ENCODE measurements at regions not wholly inside any gene's neighbourhood (a gene's known extent, or its start where the extent isn't known, plus 50 kb on each side); places are given as distances from the start of the nearest gene placed in this dataset.
"Not testable (repeated sequence)": the region's sequence is repeated elsewhere in the genome, so short reads cannot be mapped to it uniquely, and the experiment has no call there.

- ATAC-seq (ENCODE audit: low read depth) (peak; percentile 85), DNase-seq (peak; percentile 67)
- intact Hi-C loops (cut with micrococcal nuclease), result loop anchor here (10.0 kb wide), 2 partner anchors 142 to 242 kb away; partner anchors contain the start of gene POLR3E
- H3K27me3 Mint-ChIP-seq; H3K36me3 Mint-ChIP-seq (ENCODE audit: low read depth); H3K9me3 Mint-ChIP-seq; H3K4me1 Mint-ChIP-seq; CTCF ChIA-PET: not testable (repeated sequence)
- H3K4me3 Mint-ChIP-seq, result peak overlapping the region; percentile 95
- H3K27ac Mint-ChIP-seq, result peak overlapping the region; percentile 94
- POLR2A ChIA-PET, result interaction anchor here (0.7 to 1.1 kb wide), 4 partner anchors 12 to 1137 kb away, joined by 3 to 4 read pairs (median 3); no protein-coding TSS in a partner anchor
Observed at GRCh38 chr16:22436823-22437652, 62.6 kb upstream of the CDR2 start.

- peak overlapping the region; percentile 94 for H3K27ac Mint-ChIP-seq
- H3K27me3 Mint-ChIP-seq; CTCF ChIA-PET; H3K36me3 Mint-ChIP-seq (ENCODE audit: low read depth); DNase-seq; H3K4me1 Mint-ChIP-seq; H3K9me3 Mint-ChIP-seq: not testable (repeated sequence)
- intact Hi-C loops (cut with micrococcal nuclease), result loop anchor here (10.0 kb wide), 2 partner anchors 142 to 242 kb away; partner anchors contain the start of gene POLR3E
- peak; percentile 19 for ATAC-seq (ENCODE audit: low read depth)
- POLR2A ChIA-PET, result interaction anchor here (0.7 kb wide), 2 partner anchors 11 to 61 kb away, joined by 3 read pairs; no protein-coding TSS in a partner anchor
- H3K4me3 Mint-ChIP-seq, result peak overlapping the region; percentile 95
Observed at GRCh38 chr16:22436326-22436822, 62.0 kb upstream of the CDR2 start.

- CTCF ChIA-PET; DNase-seq; H3K27me3 Mint-ChIP-seq; H3K4me3 Mint-ChIP-seq; ATAC-seq (ENCODE audit: low read depth); H3K9me3 Mint-ChIP-seq; POLR2A ChIA-PET; H3K4me1 Mint-ChIP-seq; H3K27ac Mint-ChIP-seq: not testable (repeated sequence)
- intact Hi-C loops (cut with micrococcal nuclease), result loop anchor here (10.0 kb wide), 2 partner anchors 137 to 237 kb away; partner anchors contain the start of gene POLR3E
- peaks cover 35% of the 10 kb centered on the region for H3K36me3 Mint-ChIP-seq (ENCODE audit: low read depth)
Observed at GRCh38 chr16:22431314-22431713, 56.9 kb upstream of the CDR2 start.

- no peak for TF ChIP-seq CTCF (IDR thresholded peaks at IDR 0.05)
- intact Hi-C loops (cut with micrococcal nuclease), result no loop called here
- ChIA-PET CTCF (no interaction called here), POLR2A (interaction anchor here (0.6 kb wide), 1 partner anchor 58 kb away, joined by 6 read pairs; no protein-coding TSS in a partner anchor)
- Mint-ChIP-seq H3K36me3 (ENCODE audit: low read depth) (peaks cover 55% of the 10 kb centered on the region), H3K4me1 (no peaks in the 10 kb centered on the region), H3K27me3 (no peaks in the 10 kb centered on the region), H3K4me3 (no peak overlapping the region), H3K9me3 (no peaks in the 10 kb centered on the region), H3K27ac (no peak overlapping the region)
- DNase-seq, result no peak
- ATAC-seq (ENCODE audit: low read depth), result no peak
Observed at GRCh38 chr16:22428654-22429053, 54.2 kb upstream of the CDR2 start.

GRCh38 chr16:22427556-22427955 is 53.1 kb upstream of the CDR2 start:
- no peak overlapping the region for H3K27ac Mint-ChIP-seq
- TF ChIP-seq CTCF (IDR thresholded peaks at IDR 0.05), result no peak
- DNase-seq (no peak), ATAC-seq (ENCODE audit: low read depth) (no peak)
- CTCF ChIA-PET, result no interaction called here
- H3K4me3 Mint-ChIP-seq, result no peak overlapping the region
- peaks cover 64% of the 10 kb centered on the region for H3K36me3 Mint-ChIP-seq (ENCODE audit: low read depth)
- no peaks in the 10 kb centered on the region for H3K9me3 Mint-ChIP-seq
- no peaks in the 10 kb centered on the region for H3K27me3 Mint-ChIP-seq
- intact Hi-C loops (cut with micrococcal nuclease), result no loop called here
- no peaks in the 10 kb centered on the region for H3K4me1 Mint-ChIP-seq
- POLR2A ChIA-PET, result no interaction called here

GRCh38 chr16:22425847-22426246 is 51.4 kb upstream of the CDR2 start:
- no peaks in the 10 kb centered on the region for H3K4me1 Mint-ChIP-seq
- H3K4me3 Mint-ChIP-seq, result no peak overlapping the region
- DNase-seq (no peak), ATAC-seq (ENCODE audit: low read depth) (no peak)
- H3K27me3 Mint-ChIP-seq, result no peaks in the 10 kb centered on the region
- POLR2A ChIA-PET, result no interaction called here
- intact Hi-C loops (cut with micrococcal nuclease), result no loop called here
- H3K9me3 Mint-ChIP-seq, result no peaks in the 10 kb centered on the region
- TF ChIP-seq CTCF (IDR thresholded peaks at IDR 0.05), result no peak
- H3K27ac Mint-ChIP-seq, result no peak overlapping the region
- CTCF ChIA-PET, result no interaction called here
- H3K36me3 Mint-ChIP-seq (ENCODE audit: low read depth), result peaks cover 71% of the 10 kb centered on the region

Measured in activated B cell treated with CpG ODN at 0.5 μM for 24 hours (primary cell).